ENCODE measurements at regions not wholly inside any gene's neighbourhood (a gene's known extent, or its start where the extent isn't known, plus 50 kb on each side); places are given as distances from the start of the nearest gene placed in this dataset.

GRCh38 chr6:28747631-28748157 lies 176.1 kb downstream of the TRIM27 start:
- peaks cover 0 to 31% of the 10 kb centered on the region in 2 donors for H3K27me3 ChIP-seq
- intact Hi-C loops (cut with DNase I) = no loop called here

GRCh38 chr6:28748192-28748591 lies 175.6 kb downstream of the TRIM27 start:
- H3K36me3 ChIP-seq = no peaks in the 10 kb centered on the region
- H3K4me1 ChIP-seq = no peaks in the 10 kb centered on the region
- WGBS (ENCODE audit: insufficient coverage, low coverage, low lambda C conversion rate, missing lambda C conversion rate) = 8% methylated on average over 2 of the region's 2 CpGs
- H3K27ac ChIP-seq = no peak overlapping the region
- ATAC-seq (no peak), DNase-seq (no peak)
- H3K9me3 ChIP-seq = no peaks in the 10 kb centered on the region
- intact Hi-C loops (cut with DNase I) = no loop called here
- H3K4me3 ChIP-seq = no peak overlapping the region
- H3K27me3 ChIP-seq = peaks cover 0 to 29% of the 10 kb centered on the region in 2 donors
- TF ChIP-seq CTCF (IDR thresholded peaks at IDR 0.05) (no peak), POLR2A (IDR thresholded peaks at IDR 0.05) (no peak)

More at GRCh38 chr6:28747631-28748157, 176.1 kb downstream of the TRIM27 start:
- TF ChIP-seq CTCF (IDR thresholded peaks at IDR 0.05) (no peak), POLR2A (IDR thresholded peaks at IDR 0.05) (no peak)
- Histone ChIP-seq H3K36me3 (no peaks in the 10 kb centered on the region), H3K4me1 (no peaks in the 10 kb centered on the region), H3K4me3 (no peak overlapping the region), H3K9me3 (no peaks in the 10 kb centered on the region), H3K27ac (no peak overlapping the region)
- ATAC-seq = no peak
- DNase-seq = no peak
- WGBS (ENCODE audit: insufficient coverage, low coverage, low lambda C conversion rate, missing lambda C conversion rate) = 7% methylated on average over 9 of the region's 19 CpGs

GRCh38 chr6:28750926-28751458 lies 172.8 kb downstream of the TRIM27 start:
- Histone ChIP-seq H3K27me3 (peaks cover 0 to 29% of the 10 kb centered on the region in 2 donors), H3K4me3 (no peak overlapping the region), H3K4me1 (no peaks in the 10 kb centered on the region), H3K9me3 (no peaks in the 10 kb centered on the region), H3K36me3 (no peaks in the 10 kb centered on the region), H3K27ac (no peak overlapping the region)
- ATAC-seq = no peak
- WGBS (ENCODE audit: insufficient coverage, low coverage, low lambda C conversion rate, missing lambda C conversion rate) = 27% methylated on average over 1 of the region's 1 CpG
- TF ChIP-seq CTCF (IDR thresholded peaks at IDR 0.05) (no peak), POLR2A (IDR thresholded peaks at IDR 0.05) (no peak)
- intact Hi-C loops (cut with DNase I) = no loop called here
- no peak for DNase-seq

GRCh38 chr6:28751514-28751913 lies 172.3 kb downstream of the TRIM27 start:
- TF ChIP-seq CTCF (IDR thresholded peaks at IDR 0.05) = no peak
- DNase-seq (no peak), ATAC-seq (no peak)
- Histone ChIP-seq H3K27me3 (peaks cover 0 to 29% of the 10 kb centered on the region in 2 donors), H3K27ac (no peak overlapping the region), H3K9me3 (no peaks in the 10 kb centered on the region), H3K4me3 (no peak overlapping the region), H3K36me3 (no peaks in the 10 kb centered on the region), H3K4me1 (no peaks in the 10 kb centered on the region)
- intact Hi-C loops (cut with DNase I) = no loop called here
- WGBS (ENCODE audit: insufficient coverage, low coverage, low lambda C conversion rate, missing lambda C conversion rate) = 26% methylated on average over 8 of the region's 12 CpGs

Measured in right lobe of liver (tissue), 6 donors.